HG03575 (cell line): ENCODE measurements at regions not wholly inside any gene's neighbourhood (a gene's known extent, or its start where the extent isn't known, plus 50 kb on each side); places are given as distances from the start of the nearest gene placed in this dataset.
"Not testable (repeated sequence)": the region's sequence is repeated elsewhere in the genome, so short reads cannot be mapped to it uniquely, and the experiment has no call there.

Experiments used
- ATAC-seq: cut with Tn5 transposase; IDR thresholded peaks from one replicate; pipeline ENCODE4 v1.9.1; 2021; ENCODE audit not compliant: unreplicated experiment, insufficient number of reproducible peaks, low FRiP score; ENCODE audit errors: extremely low read depth

DNA sequence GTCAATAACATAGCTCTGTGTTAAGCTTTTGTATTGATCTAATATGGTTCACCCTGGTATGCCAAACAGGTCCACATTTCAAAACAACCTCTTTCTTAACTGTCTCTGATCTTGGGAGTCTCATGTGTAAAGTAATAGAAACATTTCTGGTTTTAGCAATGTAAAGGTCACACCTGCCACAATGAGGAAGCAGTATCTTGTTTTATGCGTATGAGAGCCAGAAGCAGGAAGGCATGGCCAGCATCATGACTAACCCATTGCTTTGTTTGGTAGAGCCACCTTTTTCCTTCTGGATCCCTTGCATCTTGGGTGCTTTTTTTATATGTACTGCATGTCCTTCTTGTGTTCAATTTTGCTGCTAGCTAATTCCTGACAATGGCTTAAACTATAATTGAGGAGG, 411.3 kb upstream of the SEMA3C start:
- no peak for ATAC-seq

DNA sequence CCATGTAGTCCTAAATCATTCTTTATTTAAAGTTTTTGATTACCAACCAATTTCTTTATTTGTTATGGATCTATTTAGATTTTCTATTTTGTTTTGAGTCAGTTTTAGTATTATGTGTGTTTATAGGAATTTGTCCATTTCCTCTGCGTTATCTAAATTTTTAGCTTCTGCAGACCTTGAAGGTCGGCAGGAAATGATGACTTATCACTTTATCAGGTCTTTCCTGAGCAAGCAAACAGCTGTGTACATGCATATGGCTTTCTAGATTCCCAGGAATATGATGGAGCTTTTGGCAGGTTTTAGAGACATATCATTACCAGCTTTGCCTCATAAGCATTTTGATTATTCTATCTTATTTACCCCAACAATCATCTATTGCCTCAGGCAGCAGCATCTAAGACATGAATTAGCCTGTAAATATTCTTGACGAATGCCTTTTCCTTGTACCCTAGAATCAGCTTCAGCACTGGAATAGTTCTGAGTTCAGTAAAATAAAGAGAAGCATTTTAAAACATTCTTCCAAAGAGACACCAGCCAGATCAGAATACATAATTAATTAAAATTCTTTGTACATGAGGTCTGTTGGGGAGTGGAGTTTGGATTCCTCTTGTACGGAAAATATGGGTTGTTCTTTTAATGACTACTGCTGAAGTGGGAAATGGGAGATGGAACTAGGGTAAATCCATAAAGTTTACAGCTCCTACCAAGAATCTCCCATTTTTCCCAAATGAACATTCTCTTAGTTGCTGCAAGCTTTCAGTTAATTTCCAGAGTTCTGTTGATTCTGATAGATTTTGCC, 408.8 kb upstream of the SEMA3C start:
- no peak for ATAC-seq

DNA sequence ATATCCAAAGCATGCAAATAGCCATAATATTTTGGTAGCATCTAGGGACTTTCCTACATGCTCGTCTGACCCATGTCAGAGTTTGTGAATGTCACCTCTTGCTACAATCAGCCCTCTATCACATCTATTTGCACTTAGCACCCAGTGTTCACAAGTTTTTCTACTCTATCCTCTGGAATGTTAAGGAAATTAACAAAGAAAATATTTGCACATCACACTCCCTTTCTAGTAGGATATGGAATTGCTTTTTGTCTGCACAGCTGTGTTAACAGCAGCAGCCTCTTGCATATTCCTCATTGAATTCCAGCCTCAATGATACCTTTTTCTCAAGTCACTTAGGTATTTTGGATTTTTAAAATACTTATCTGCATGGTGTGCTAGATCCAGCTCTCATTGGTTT, 403.1 kb upstream of the SEMA3C start:
- no peak for ATAC-seq

DNA sequence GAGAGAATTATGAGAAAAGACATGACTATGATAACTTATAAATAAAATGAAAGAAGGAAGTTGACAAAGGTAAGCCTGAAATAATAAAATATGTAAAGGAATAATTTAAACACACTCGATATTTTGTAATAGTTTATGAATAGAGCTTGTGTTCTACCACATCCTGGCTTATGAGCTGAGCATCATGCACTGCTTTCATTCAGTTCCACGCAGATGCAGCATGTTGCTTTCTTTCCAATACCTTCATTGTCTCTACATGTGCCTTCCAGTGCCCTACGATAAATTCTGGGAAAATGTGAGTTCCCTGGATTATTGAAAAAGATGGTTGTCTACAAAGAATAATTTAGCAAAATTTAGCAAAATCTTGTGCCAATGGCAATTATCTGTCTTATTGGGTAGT, 398.9 kb upstream of the SEMA3C start:
- ATAC-seq, result no peak

DNA sequence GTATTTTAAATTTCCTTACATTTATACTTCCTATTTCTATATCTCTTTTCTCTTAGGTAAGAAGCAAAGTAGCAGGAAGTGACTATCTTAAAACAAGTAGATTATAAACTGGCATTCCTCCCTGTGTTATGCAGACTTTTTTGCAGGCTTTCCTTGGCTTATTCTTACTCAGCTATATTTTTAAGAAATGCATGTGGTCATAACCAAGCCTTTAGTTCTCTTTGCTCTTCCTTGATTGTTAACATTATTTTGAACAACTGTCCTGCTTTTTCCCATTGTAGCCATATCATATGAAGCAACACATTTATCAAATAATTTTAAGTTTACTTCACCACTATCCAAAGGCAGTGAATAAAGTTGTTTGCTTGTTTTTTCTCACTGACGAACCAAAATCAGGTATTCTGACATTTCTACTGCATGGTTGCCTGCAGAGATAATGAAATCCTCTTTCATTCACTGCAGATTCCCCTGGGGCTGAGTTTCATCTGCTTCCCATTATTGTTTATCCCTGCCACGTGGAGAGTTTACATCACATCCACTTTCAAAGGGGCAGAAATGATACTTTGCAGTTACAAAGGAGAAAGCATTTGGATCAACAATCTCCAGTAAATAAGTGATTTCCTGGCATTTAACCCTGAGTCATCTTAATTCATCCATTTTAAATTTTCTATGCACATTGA, 389.9 kb upstream of the SEMA3C start:
- no peak for ATAC-seq

DNA sequence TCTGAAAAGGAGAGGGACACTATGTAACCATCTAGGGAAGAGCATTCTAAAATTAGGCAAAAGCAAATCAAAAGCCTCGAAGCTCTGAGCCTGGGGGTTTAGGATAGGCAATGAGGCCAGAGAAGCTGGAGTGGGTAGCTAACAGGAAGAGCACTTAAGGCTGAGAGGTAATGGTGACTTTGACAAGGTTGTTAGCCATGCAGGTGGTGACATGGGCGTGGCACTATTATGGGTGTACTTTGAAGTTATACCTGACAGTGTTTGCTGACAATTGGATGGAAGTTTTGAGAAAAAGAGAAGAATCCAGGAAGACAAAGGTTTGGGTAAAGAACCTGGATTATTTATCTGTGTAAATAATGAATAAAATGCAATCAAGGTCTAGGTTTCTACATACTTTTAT, 383.0 kb upstream of the SEMA3C start:
- no peak for ATAC-seq

DNA sequence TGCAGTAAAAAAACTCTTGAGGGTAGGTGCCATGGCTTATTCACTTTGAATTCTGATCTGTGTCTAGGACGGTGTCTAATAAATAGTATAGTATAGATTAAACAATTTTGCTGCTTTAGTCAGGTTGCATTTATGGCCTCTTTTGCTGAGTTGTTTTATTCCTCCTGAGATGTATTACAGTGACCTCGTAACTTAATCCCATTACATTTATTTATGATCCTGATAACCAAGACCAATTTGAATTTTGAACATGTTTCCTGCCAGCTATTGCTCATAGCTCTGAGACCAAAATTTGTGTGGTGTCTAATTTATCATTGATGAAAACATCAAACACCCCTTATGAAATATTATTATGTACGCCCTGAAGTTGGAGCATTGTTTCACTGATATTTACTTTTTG, 381.9 kb upstream of the SEMA3C start:
- no peak for ATAC-seq

DNA sequence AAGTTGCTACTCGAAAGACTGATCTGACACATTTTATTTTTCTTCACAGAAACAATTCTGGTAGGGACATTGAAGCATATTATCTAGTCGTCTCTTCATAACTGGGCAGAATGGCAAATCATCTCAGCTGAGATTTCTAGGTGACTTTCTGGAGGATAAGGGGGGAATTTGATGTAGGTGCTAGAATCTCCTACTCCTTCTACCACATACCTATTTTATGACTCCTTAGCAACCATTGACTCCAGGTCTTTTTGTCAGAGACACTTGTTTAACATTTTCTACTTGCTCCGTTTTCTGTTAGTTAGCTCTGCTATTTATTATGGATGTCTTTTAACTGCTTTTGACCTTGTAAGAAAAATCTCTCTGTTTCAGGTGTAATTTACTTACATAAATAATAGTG, 380.9 kb upstream of the SEMA3C start:
- no peak for ATAC-seq

DNA sequence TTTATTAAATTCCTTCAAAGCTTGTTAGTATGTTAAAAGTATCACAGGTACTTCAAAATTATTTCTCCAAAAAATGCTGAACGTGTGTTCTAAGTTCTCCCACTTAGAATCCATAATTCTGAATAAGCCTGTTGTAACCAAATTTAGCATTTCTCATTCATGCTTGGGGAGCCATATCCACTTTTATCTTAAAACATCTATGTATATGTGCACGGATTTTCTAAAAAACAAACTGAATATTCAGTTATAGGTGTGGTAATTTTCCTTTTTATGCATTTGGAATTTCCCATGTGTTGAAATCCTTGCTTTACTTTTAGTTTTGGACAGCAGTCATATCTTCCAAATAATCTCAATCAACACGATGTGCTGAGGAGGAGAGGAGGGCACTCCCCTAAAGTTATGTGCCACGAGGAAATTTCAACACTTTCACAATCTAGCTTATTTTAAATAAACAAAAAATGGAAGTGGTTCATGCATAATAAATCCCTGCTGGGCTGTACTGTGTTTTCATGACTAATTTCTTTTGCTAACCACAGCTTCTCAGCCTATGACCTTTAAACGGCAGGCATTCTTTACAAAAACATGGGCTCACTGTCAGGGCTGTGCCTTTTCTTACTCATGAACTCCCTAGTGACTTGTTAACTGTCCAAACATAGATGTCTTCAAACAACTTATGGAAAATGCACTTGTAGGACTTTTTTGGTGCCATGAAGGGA, 380.3 kb upstream of the SEMA3C start:
- ATAC-seq, result no peak

DNA sequence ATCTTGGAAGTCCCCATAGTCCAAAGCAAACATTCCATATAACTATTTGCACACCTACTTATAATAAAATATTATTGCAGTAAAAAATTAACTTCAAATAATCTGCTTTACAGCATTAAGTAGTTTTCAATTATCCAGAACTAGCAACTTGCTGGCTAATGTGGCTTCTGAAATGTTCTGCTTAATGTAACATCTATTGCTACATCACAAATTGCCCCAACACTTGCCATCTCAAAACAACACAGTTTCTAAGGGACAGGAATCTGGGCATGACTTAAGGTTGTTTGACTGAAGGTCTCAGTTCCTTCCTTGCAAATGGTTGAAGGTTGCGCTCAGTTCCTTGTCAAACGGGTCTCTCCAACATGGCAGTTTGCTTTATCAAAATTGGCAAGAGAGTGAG, 378.5 kb upstream of the SEMA3C start:
- no peak for ATAC-seq

DNA sequence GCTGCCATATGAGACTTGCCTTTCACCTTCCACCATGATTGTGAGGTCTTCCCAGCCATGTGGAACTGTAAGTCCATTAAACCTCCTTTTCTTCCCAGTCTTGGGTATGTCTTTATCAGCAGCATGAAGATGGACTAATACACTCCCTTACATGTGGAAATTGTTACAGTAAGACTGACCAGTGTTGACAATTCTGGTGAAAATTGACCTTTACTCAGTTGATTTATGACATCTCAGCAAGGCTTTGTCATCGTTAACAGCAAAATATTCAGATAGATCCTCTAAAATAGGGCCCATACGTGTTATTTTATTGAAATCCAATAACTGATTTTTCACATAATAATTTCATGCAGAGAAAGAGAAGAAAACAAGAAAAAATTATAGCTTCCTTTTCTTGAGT, 377.9 kb upstream of the SEMA3C start:
- no peak for ATAC-seq

DNA sequence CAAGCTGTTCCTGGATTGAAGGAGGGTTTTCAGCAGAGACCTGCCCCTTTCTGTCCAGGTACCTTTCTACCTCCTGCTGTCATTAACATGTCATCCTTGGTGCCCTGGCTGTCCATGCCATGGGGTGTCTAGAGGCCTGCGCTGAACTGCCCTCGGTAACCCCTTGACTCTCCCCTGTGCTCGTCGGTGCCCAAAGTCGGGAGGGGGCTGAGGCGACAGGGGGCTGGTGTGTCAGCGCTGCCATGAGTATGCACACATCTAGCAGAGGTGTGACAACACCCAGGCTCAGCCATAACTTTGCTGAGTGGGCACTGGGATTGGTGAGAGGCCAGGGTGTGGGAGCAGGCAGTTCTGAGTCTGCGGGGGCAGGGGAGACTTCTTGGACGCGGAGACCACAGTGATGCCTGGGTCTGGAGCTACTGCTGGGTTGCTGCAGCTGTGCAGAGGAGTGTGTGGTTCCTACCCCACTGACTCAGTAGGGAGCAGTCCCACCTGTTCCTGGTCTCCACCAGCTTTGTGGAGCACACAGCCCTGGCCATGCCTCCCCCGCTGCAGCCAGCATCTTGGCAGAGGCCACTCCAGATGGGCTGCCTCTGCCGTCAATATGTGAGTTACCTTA, 376.2 kb upstream of the SEMA3C start:
- no peak for ATAC-seq

DNA sequence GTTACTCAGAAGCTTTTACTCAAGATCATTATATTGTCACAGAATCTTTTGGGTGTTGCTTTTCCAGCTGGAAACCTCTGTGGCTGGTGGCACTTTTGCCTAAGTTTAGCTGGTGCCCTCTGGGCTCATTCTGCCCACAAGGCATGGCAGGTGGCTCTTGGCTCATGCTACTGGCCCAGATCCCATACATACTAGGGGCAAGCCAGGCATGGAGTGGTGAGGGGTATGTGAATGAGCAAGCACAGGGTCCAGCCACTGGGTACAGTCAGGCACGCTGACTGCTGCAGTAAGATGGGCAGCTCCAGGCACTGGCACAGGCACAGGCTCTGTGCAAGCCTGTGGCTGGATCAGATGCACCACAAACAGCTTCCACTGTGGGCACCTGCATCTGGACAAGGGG, 375.0 kb upstream of the SEMA3C start:
- ATAC-seq, result no peak

DNA sequence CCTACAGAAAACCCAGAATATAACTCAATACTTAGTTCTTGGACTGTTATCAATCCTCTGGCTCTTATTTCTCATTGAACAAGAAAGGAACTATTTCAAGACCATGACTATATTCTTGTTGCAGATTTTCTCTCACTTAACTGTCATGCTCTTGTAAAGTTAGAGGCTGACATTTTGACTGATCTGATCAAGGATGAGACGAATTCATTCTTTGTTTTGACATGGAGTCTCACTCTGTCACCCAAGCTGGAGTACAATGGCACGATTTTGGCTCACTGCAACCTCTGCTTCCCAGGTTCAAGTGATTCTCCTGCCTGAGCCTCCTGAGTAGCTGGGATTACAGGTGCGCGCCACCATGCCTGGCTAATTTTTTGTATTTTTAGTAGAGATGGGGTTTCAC, 367.9 kb upstream of the SEMA3C start:
- not testable (repeated sequence) for ATAC-seq

DNA sequence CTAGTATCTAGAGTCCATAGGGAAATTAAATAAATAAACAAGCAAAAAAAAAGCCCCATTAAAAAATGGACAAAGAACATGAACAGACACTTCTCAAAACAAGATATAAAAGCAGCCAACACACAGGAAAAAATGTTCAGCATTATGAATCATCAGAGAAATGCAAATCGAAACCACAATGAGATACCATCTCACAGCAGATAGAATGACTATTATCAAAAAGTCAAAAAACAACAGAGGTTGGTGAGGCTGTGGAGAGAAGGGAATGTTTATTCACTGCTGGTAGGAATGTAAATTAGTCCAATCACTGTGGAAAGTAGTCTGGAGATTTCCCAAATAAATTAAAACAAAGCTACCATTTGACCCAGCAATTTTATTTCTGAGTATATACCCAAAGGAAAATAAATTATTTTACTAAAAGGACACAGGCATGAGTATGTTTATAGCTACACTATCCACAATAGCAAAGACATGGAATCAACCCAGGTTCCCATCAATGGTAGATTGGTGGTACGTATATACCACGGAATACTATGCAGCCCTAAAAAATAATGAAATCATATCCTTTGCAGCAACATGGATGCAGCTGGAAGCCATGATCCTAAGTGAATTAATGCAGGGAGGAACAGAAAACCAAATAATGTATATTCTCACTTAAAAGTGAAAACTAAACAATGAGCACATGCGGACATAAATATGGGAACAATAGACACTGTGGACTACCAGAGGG, 366.5 kb upstream of the SEMA3C start:
- ATAC-seq, result no peak

DNA sequence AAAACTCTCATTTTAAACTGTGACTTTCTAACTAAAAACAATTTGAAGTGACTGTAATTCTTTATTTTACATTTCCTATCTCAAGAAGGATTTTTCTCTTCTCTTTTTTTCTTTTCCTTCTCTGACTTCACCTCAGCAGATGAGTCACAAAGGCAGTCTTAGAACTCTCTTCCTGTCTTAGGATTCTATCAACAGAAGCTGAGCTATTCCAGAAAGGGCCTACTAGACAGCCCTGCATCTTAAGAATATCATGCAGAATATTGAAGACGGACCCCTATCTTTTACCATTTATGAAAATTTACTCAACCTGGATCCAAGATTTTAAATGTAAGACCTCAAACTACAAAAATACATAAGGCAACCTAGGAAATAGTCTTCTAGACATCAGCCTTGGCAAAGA, 365.7 kb upstream of the SEMA3C start:
- no peak for ATAC-seq

DNA sequence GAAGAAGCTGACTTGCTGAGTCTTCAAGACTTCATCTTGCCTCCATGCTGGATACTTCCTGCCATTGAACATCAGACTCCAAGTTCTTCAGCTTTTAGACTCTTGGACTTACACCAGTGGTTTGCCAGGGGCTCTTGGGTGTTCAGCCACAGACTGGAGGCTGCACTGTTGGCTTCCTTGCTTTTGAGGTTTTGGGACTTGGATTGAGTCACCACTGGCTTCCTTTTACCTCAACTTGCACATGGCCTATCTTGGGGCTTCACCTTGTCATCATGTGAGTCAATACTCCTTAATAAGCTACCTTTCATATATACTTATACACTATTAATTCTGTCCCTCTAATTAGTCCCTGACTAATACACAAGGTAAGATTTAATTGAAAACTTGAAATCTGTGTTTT, 361.7 kb upstream of the SEMA3C start:
- no peak for ATAC-seq

DNA sequence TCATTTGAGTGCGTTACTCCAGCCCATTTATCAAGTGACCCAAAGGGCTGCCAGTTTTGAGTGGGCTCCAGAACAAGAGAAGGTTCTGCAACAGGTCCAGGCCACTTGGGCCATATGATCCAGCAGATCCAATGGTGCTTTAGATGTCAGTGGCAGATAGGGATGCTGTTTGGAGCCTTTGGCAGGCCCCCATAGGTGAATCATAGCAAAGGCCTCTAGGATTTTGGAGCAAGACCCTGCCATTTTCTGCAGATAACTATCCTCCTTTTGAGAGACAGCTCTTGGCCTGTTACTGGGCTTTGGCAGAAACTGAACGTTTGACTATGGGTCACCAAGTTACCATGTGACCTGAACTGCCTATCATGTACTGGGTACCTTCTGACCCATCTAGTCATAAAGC, 358.8 kb upstream of the SEMA3C start:
- no peak for ATAC-seq
